Tibial nerve (tissue), 3 donors: ENCODE measurements at regions not wholly inside any gene's neighbourhood (a gene's known extent, or its start where the extent isn't known, plus 50 kb on each side); places are given as distances from the start of the nearest gene placed in this dataset.

Experiments
- POLR2A ChIP-seq, 2 donors: fragments of 450-650 bp; IDR thresholded peaks; one replicate each; pipeline ENCODE4 v1.6.1; 2017; ENCODE audit warnings: antibody characterized with exemption in 2 of 2, mild to moderate bottlenecking in 2 of 2, moderate library complexity in 2 of 2
- TF ChIP-seq, protein P1 (sequence below), 5 experiments: fragments of 200-600 bp in 3 of 5; fragments of 450-650 bp in 2 of 5; sonication (generic) in 3 of 5; IDR thresholded peaks; one replicate each; pipeline ENCODE4 v1.5.1; 2016 to 2019; ENCODE audit warnings: antibody characterized with exemption in 5 of 5, mild to moderate bottlenecking in 3 of 5, moderate library complexity in 2 of 5

DNA sequence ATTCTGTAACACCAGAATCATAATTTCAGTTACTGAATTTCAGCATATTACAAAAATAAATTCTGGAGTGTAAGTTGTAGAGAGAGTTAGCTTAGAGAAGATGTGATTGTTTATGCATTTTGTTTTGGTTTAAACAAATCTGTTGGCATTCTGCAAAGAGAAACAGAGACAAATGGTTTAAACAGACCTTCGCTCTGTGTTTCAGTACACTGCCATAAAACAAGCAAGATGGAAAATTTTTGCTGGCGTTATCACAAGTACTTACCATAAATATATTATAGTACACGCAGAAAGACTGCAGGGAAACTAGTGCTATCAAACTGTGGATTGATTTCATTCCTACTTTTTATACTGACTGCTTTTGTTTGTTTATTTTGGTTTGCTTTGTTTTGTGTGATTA is 850.3 kb upstream of the FOXG1 start:
- TF ChIP-seq POLR2A (IDR thresholded peaks at IDR 0.05): no peak
- TF ChIP-seq, protein P1, sequence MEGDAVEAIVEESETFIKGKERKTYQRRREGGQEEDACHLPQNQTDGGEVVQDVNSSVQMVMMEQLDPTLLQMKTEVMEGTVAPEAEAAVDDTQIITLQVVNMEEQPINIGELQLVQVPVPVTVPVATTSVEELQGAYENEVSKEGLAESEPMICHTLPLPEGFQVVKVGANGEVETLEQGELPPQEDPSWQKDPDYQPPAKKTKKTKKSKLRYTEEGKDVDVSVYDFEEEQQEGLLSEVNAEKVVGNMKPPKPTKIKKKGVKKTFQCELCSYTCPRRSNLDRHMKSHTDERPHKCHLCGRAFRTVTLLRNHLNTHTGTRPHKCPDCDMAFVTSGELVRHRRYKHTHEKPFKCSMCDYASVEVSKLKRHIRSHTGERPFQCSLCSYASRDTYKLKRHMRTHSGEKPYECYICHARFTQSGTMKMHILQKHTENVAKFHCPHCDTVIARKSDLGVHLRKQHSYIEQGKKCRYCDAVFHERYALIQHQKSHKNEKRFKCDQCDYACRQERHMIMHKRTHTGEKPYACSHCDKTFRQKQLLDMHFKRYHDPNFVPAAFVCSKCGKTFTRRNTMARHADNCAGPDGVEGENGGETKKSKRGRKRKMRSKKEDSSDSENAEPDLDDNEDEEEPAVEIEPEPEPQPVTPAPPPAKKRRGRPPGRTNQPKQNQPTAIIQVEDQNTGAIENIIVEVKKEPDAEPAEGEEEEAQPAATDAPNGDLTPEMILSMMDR (IDR thresholded peaks at IDR 0.05): no peak
